PFSK-1 (cell line): ENCODE measurements at regions not wholly inside any gene's neighbourhood (a gene's known extent, or its start where the extent isn't known, plus 50 kb on each side); places are given as distances from the start of the nearest gene placed in this dataset.

Experiments
- FOXP2 ChIP-seq: optimal IDR thresholded peaks from 2 replicates; pipeline ENCODE3; 2011; ENCODE audit warnings: borderline replicate concordance, control low read depth, inconsistent platforms; ENCODE audit not compliant: insufficient read depth; ENCODE audit errors: extremely low read length, extremely low read depth
- POLR2AphosphoS5 ChIP-seq: IDR thresholded peaks from 2 replicates; pipeline ENCODE4 v1.6.1; 2012; ENCODE audit warnings: low read depth, mild to moderate bottlenecking, control low read depth, low read length, moderate library complexity
- REST ChIP-seq, 2 experiments: IDR thresholded peaks; 2 replicates each; pipeline versions ENCODE4 v1.6.1 to v1.8.0; 2011 to 2012; ENCODE audit warnings: low read depth in 2 of 2, low read length in 2 of 2, control low read depth in 1 of 2, inconsistent platforms in 1 of 2, mild to moderate bottlenecking in 1 of 2, moderate library complexity in 1 of 2; ENCODE audit not compliant: insufficient read depth in 1 of 2
- SIN3A ChIP-seq: IDR thresholded peaks from 2 replicates; pipeline ENCODE4 v1.6.1; 2012; ENCODE audit warnings: mild to moderate bottlenecking, low read length, moderate library complexity, borderline replicate concordance; ENCODE audit not compliant: insufficient read depth
- TAF1 ChIP-seq: IDR thresholded peaks from 2 replicates; pipeline ENCODE4 v1.6.1; 2012; ENCODE audit warnings: low read length, control low read depth, borderline replicate concordance; ENCODE audit not compliant: insufficient read depth

DNA sequence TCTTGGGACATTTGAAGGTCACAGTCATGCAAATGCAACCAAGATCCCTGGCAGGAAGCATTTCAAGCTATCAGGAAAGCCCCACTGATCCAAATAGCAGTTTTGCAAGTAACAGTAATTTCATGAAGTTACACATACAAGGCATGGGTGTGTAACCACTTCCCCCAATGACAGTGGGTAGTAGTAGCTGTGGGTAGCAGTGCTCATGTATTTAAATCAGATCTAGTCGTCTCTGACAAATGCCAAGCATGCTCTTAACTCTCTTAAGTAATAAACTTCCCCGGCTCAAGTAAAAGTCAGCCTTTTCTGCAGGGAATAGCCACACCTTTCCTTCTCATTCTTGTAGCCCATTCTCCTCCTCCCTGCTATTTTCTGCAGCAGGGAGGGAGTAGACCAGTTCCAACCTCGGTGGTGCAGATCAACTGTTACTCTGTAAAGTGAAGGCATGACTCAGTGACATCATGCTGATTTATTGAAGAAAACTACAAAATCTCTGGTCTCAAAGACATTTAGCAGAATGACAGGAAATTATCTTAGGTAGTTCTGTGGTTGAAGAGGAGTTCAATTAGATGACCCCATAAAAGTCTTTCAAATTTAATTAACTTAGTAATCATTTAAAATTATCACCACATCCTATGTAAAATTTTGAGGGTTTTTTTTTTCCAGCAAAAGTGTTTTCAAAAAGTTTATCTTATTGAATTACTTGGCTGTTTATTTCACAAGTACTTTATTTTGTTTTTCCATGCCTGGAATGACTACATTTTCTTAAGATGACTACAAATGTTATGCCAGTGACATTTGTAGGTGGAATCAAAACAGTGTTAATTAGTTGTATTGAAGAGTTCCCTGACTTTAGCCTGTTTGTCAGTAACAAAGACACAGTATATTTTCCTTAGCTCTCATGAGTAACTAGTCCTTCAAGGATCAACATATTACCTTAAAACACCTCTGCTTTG lies 568.3 kb downstream of the INHBA start:
- TF ChIP-seq SIN3A = no peak

DNA sequence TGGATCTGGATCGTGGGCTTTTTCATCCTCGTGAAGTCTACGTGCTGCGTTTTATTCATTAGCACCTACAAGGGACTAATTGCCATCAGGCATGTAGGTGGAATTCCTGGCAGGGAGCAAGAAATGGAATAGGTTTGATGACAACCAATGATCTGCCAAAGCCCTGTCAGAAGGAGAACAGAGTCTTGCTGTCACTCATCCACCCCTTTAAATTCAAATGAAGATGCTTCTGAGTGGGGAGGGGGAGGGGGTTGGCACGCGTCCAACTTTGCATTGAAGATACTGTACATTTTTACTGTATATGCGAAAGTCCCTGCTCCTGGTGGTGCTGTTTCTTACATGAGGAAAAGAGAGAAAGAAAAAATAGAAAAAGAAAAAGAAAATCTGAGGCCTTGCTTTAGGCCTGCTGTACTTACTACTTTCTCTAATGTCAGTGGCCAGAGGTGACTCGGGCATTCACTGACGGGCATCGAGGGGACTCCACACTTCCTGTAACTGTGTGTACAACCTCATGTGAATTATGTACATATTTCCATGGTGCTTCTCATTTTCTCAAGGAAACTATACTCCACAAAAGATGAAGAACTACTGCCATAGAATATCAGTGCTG lies 569.1 kb downstream of the INHBA start:
- no peak for TF ChIP-seq SIN3A
- TF ChIP-seq TAF1 = no peak
- no peak for TF ChIP-seq POLR2AphosphoS5
- TF ChIP-seq FOXP2 = no peak

DNA sequence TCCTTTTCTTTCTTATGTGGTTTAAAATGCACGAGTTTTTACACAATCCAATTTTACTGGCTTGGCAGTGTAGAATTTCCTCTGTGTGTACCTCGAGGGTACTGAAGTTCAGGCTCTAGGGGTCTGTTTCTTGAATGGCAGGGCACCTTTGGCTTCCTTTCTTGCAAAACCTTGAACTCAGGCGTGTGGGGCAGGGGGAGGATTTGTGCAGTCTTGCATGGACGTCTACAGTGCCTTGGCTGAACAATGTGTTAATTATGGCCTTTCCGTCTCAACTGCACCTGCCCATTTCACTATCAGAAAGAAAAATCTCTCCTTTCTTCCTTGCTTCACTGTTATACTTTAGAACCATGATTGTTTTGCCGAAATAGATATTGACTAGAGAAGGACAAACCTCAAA lies 570.9 kb downstream of the INHBA start:
- no peak for TF ChIP-seq REST (IDR thresholded peaks at IDR 0.05; ENCODE audit: insufficient read depth in 1 of 2, low read depth in 2 of 2, low read length in 2 of 2)
- no peak for TF ChIP-seq SIN3A
- TF ChIP-seq TAF1 = no peak

DNA sequence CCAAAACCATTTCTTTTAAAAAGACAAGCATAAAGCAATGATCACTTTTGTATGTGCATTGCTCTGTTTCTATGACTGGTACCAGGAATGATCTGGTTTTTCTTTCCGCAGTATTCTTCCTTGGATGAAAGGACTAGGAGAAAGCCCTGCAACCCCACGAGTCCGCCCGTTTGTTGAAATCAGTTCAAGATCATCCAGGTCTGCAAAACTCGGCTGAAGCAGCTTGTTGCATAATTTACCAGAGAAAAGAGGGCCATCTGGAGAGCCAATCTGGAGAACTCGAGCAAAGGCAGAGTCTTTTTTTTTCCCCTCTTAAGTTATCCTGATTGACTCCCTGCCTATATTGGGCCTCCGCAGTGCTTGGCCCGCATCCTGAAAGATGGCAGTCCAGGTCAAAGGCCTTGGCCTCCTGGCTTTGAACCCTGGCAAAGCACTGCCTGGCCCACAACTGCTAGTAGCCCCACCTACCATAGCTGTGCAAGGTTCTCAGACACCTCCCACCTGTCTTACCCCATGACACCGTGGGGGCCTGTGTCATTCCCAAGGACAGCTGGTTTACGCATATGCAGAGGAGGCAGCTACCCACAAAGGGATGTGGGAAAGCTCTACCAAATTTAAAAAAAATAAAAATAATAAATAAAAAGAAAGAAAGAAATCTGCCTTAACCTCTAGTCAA lies 572.2 kb downstream of the INHBA start:
- TF ChIP-seq FOXP2 (no peak), TAF1 (no peak), SIN3A (no peak), REST (IDR thresholded peaks at IDR 0.05; ENCODE audit: insufficient read depth in 1 of 2, low read depth in 2 of 2, low read length in 2 of 2) (no peak), POLR2AphosphoS5 (no peak)

- TF ChIP-seq SIN3A = no peak
- no peak for TF ChIP-seq REST (IDR thresholded peaks at IDR 0.05; ENCODE audit: insufficient read depth in 1 of 2, low read depth in 2 of 2, low read length in 2 of 2)
- no peak for TF ChIP-seq TAF1
- TF ChIP-seq POLR2AphosphoS5 = no peak
- no peak for TF ChIP-seq FOXP2
Observed at GRCh38 chr7:41130086-41130485, 572.8 kb downstream of the INHBA start.
